22Rv1 (cell line): ENCODE measurements at regions not wholly inside any gene's neighbourhood (a gene's known extent, or its start where the extent isn't known, plus 50 kb on each side); places are given as distances from the start of the nearest gene placed in this dataset.

Experiments used
- CTCF ChIP-seq: fragments of 450-650 bp; IDR thresholded peaks from 2 replicates; pipeline ENCODE4 v1.5.1; 2017; ENCODE audit warnings: mild to moderate bottlenecking
- ZFX ChIP-seq: fragments of 450-650 bp; IDR thresholded peaks from 2 replicates; pipeline ENCODE4 v1.6.1; 2017; ENCODE audit warnings: antibody characterized with exemption, borderline replicate concordance

DNA sequence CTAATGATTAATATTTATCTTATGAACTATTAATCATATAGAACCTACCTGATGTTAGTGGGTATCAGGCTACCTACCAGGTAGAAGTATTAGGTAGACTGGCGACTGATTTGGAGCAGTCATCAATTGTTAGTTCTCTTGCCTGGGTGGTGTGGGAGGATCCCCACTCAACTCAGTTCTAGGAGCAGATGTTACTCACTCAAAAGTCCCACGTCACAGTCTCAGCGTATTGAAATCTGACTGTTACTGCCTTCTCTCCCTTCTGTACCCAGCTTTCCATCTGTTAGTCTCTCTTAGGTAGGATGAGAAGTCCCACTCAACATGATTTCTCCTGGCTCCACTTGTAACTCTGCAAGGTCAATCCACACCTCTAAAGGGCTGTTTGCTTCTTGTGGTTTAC lies 102.7 kb downstream of the OLFM4 start:
- TF ChIP-seq CTCF (no peak), ZFX (no peak)
